HepG2 (cell line): ENCODE measurements at regions not wholly inside any gene's neighbourhood (a gene's known extent, or its start where the extent isn't known, plus 50 kb on each side); places are given as distances from the start of the nearest gene placed in this dataset.

Experiments used
- ATAC-seq: fragments of 200-7000 bp; cut with Tn5 transposase; 3 replicates; pipeline ENCODE4 v1.9.1; 2020; ENCODE audit warnings: mild to moderate bottlenecking, moderate library complexity
- BruUV-seq: library from RNA; stranded (reverse); fragments of 400-500 nt; replicated peaks from 2 replicates; lab custom pipeline; 2021; lab: Mats Ljungman, UMichigan
- CTCF ChIA-PET: fragments of 300-600 bp; formaldehyde crosslinking; extraction: SDS; loops from one replicate; lab custom pipeline; 2021; ENCODE audit warnings: low total read pairs, inconsistent platforms, low intra/inter-chr PET ratio; lab: Yijun Ruan, JAX
- POLR2A ChIA-PET: fragments of 350-600 bp; sonication (Branson Sonifier 250); formaldehyde crosslinking; loops from one replicate; lab custom pipeline; 2020; ENCODE audit warnings: antibody characterized with exemption, inconsistent platforms; lab: Yijun Ruan, JAX
- DNase-seq: peaks from one replicate; pipeline ENCODE4 v3.0.0-alpha.2; 2015; ENCODE audit warnings: low spot score
- FAIRE-seq: peaks from 3 replicates; lab custom pipeline; 2011; peaks lifted over from hg19 to GRCh38; lab: Jason Lieb, UNC
- H2AFZ ChIP-seq: one replicate; pipeline ENCODE4 v1.6.1; 2011; ENCODE audit warnings: low read length, inconsistent platforms
- H3K27ac ChIP-seq: fragments of 300-600 bp; 3 replicates; pipeline ENCODE4 v1.8.0; 2011; ENCODE audit warnings: mixed run types, mild to moderate bottlenecking, mixed read lengths, low read length, inconsistent platforms; ENCODE audit not compliant: insufficient read depth; ENCODE audit errors: extremely low read length
- H3K27me3 ChIP-seq, 2 experiments: fragments of 200-600 bp in 1 of 2; 2 replicates in 1 of 2; 3 replicates in 1 of 2; pipeline versions ENCODE4 v1.6.0 to v1.8.0; 2011; ENCODE audit warnings: low read length in 2 of 2, mild to moderate bottlenecking in 2 of 2, moderate library complexity in 2 of 2, inconsistent platforms in 1 of 2; ENCODE audit not compliant: insufficient read depth in 2 of 2, control insufficient read depth in 1 of 2
- H3K36me3 ChIP-seq, 2 experiments: fragments of 200-600 bp in 1 of 2; replicated peaks in 1 of 2; 2 replicates in 1 of 2; 3 replicates in 1 of 2; pipeline versions ENCODE4 v1.5.1 to v1.8.0; 2011; ENCODE audit warnings: low read length in 2 of 2, inconsistent platforms in 1 of 2; ENCODE audit not compliant: insufficient read depth in 2 of 2, control insufficient read depth in 1 of 2
- H3K4me1 ChIP-seq: 2 replicates; pipeline ENCODE4 v1.5.1; 2012; ENCODE audit warnings: low read length, inconsistent platforms; ENCODE audit not compliant: insufficient read depth
- H3K4me2 ChIP-seq: 2 replicates; pipeline ENCODE4 v1.6.0; 2011; ENCODE audit warnings: low read depth, low read length, inconsistent platforms
- H3K4me3 ChIP-seq, 3 experiments: fragments of 200-600 bp in 1 of 3; sonication (generic), shearing (Covaris generic) in 1 of 3; replicated peaks in 1 of 3; 2 replicates each; pipeline ENCODE4 v1.5.1; 2011 to 2016; ENCODE audit warnings: low read length in 3 of 3, inconsistent platforms in 2 of 3, low read depth in 2 of 3, mild to moderate bottlenecking in 2 of 3, control low read depth in 1 of 3, mixed read lengths in 1 of 3; ENCODE audit not compliant: insufficient read depth in 1 of 3
- H3K79me2 ChIP-seq: one replicate; pipeline ENCODE4 v1.6.1; 2011; ENCODE audit warnings: low read length, inconsistent platforms; ENCODE audit not compliant: insufficient read depth
- H3K9ac ChIP-seq: 2 replicates; pipeline ENCODE4 v1.6.0; 2011; ENCODE audit warnings: mild to moderate bottlenecking, low read depth, low read length, inconsistent platforms; ENCODE audit not compliant: insufficient read depth
- H3K9me3 ChIP-seq: 2 replicates; pipeline ENCODE4 v1.5.1; 2012; ENCODE audit warnings: mild to moderate bottlenecking, low read length
- H4K20me1 ChIP-seq: 2 replicates; pipeline ENCODE4 v1.6.0; 2011; ENCODE audit warnings: inconsistent platforms, mild to moderate bottlenecking, low read length, moderate library complexity; ENCODE audit not compliant: insufficient read depth
- CREB1 ChIP-seq, 2 experiments: fragments of 450-650 bp in 1 of 2; IDR thresholded peaks; 2 replicates each; pipeline ENCODE4 v1.6.1; 2016 to 2017; ENCODE audit warnings: control low read depth in 1 of 2, mild to moderate bottlenecking in 1 of 2, missing compliant biosample characterization in 1 of 2, missing genetic modification characterization in 1 of 2
- FOSL2 ChIP-seq: sonication (generic); formaldehyde crosslinking; IDR thresholded peaks from 2 replicates; pipeline ENCODE4 v1.4.0; 2020; ENCODE audit warnings: missing genetic modification reagents
- FOXA1 ChIP-seq, 2 experiments: fragments of 450-650 bp in 1 of 2; sonication (generic) in 1 of 2; formaldehyde crosslinking in 1 of 2; IDR thresholded peaks; 2 replicates each; pipeline versions ENCODE4 v1.4.0 to v1.6.1; 2016 to 2020; ENCODE audit warnings: missing genetic modification reagents in 1 of 2
- GABPA ChIP-seq, 2 experiments: IDR thresholded peaks; 2 replicates each; pipeline ENCODE4 v1.6.1; 2011 to 2016; ENCODE audit warnings: low read depth in 2 of 2, low read length in 1 of 2, missing biosample characterization in 1 of 2, missing genetic modification characterization in 1 of 2
- KDM5B ChIP-seq: sonication (generic); formaldehyde crosslinking; IDR thresholded peaks from 2 replicates; pipeline ENCODE4 v1.4.0; 2020; ENCODE audit warnings: missing genetic modification reagents, mild to moderate bottlenecking, borderline replicate concordance
- PRDM15 ChIP-seq: sonication (generic); formaldehyde crosslinking; IDR thresholded peaks from 2 replicates; pipeline ENCODE4 v1.4.0; 2020; ENCODE audit warnings: missing genetic modification reagents
- SKIL ChIP-seq: sonication (generic); formaldehyde crosslinking; IDR thresholded peaks from 2 replicates; pipeline ENCODE4 v1.8.0; 2022; ENCODE audit warnings: missing genetic modification reagents, mild to moderate bottlenecking, moderate library complexity, borderline replicate concordance
- SMYD3 ChIP-seq: sonication (generic); formaldehyde crosslinking; IDR thresholded peaks from 2 replicates; pipeline ENCODE4 v1.8.1; 2023; ENCODE audit warnings: mild to moderate bottlenecking, missing genetic modification reagents
- SNRNP70 ChIP-seq: fragments of 200-400 bp; formaldehyde crosslinking; IDR thresholded peaks from 2 replicates; pipeline ENCODE4 v1.6.1; 2017; ENCODE audit warnings: mild to moderate bottlenecking, low read depth, low read length, moderate library complexity
- XRCC5 ChIP-seq: fragments of 200-400 bp; formaldehyde crosslinking; optimal IDR thresholded peaks from 2 replicates; pipeline ENCODE3; 2017; ENCODE audit warnings: mild to moderate bottlenecking, low read length
- ZNF10 ChIP-seq: sonication (generic); formaldehyde crosslinking; IDR thresholded peaks from 2 replicates; pipeline ENCODE4 v1.4.0; 2020; ENCODE audit warnings: mild to moderate bottlenecking, low read depth, missing genetic modification reagents, borderline replicate concordance
- ZNF367 ChIP-seq: sonication (generic); formaldehyde crosslinking; IDR thresholded peaks from 2 replicates; pipeline ENCODE4 v1.4.0; 2020; ENCODE audit warnings: missing genetic modification reagents, borderline replicate concordance
- ZNF879 ChIP-seq: sonication (generic); formaldehyde crosslinking; IDR thresholded peaks from 2 replicates; pipeline ENCODE4 v1.8.1; 2023; ENCODE audit warnings: missing genetic modification reagents
- WGBS: methylation state at CpG from one replicate; pipeline ENCODE4 v1.1.6; 2017; ENCODE audit warnings: low lambda C conversion rate; 5-methylcytosine and 5-hydroxymethylcytosine counted together
- in situ Hi-C: cut with HindIII; loops from 2 replicates; pipeline ENCODE4 v1.10.0; 2017; ENCODE audit warnings: low pct_unique_long_range_greater_than_20kb; ENCODE audit not compliant: extremely low pct_ligation_motif_present
- intact Hi-C: fragments of 100-400 bp; cut with micrococcal nuclease; formaldehyde crosslinking; loops from one replicate; pipeline ENCODE4 v1.10.0; 2022; ENCODE audit not compliant: unreplicated experiment

DNA sequence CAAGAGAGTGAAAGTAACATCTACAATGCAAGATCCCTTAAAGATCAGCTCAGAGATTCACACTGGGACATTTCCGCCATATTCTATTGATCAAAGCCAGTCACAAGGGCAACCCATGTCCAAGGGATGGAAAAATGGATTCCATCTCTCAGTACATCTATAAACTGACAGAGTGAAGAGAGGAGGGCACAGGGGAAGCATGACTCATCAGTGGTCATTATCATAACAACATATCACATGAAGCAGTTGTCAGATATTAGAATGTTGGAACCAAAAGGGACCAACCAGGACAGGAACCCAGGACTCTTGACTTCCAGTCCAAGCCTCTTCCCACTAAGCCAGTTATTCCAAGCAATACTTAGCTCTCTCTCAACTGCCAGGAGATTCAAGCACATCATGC, 54.9 kb upstream of the IGFBP2 start:
- no peak for TF ChIP-seq SMYD3
- 0 out of 2 replicates have a peak, but pooled peaks have one; percentile 2 for TF ChIP-seq CREB1 (IDR thresholded peaks at IDR 0.05)
- no peak for TF ChIP-seq CREB1 (CRISPR knock-in tag; IDR thresholded peaks at IDR 0.05)
- TF ChIP-seq FOSL2 (CRISPR knock-in tag) = peak; percentile 39
- no peak overlapping the region for H3K4me3 ChIP-seq
- intact Hi-C loops (no loop called here), in situ Hi-C loops (no loop called here)
- H3K36me3 ChIP-seq = no peaks in the 10 kb centered on the region
- ChIA-PET CTCF (no interaction called here), POLR2A (no interaction called here)
- no peaks in the 10 kb centered on the region for H3K9me3 ChIP-seq
- no peaks in the 10 kb centered on the region for H3K79me2 ChIP-seq
- WGBS = 86% methylated on average over 1 of the region's 1 CpG
- H3K27me3 ChIP-seq = peaks cover 2 to 17% of the 10 kb centered on the region in 2 experiments; a peak in 3 of 5 replicates
- H3K9ac ChIP-seq = no peak overlapping the region
- no peak for ATAC-seq
- H3K4me1 ChIP-seq = peaks cover 32% of the 10 kb centered on the region
- DNase-seq = no peak
- H2AFZ ChIP-seq = no peak overlapping the region
- H3K4me2 ChIP-seq = no peak overlapping the region
- no peaks in the 10 kb centered on the region for H4K20me1 ChIP-seq
- FAIRE-seq = no peak
- BruUV-seq = no TSS peak
- no peak overlapping the region for H3K27ac ChIP-seq

DNA sequence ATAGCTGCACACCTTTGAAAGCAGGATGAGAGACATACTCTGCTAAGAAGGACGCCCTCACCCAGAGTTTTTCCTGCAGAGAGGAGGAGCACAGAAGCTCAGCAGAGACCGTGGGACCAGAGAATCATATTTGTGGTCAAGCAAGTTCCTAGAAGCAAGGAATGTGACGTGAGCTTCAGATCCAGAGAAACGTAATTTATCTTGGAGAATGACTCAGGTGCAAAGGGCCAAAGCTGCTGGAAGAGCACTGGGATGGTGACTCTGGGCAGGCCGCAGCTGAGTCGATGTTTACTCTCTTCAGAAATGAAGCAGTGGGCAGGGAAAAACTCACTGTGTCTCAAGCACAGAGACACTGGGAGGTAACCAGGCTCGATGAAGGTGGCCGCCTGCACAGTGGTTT, 50.1 kb upstream of the IGFBP2 start:
- Histone ChIP-seq H4K20me1 (no peaks in the 10 kb centered on the region), H3K9ac (no peak overlapping the region), H3K27ac (no peak overlapping the region), H3K4me3 (no peak overlapping the region), H3K79me2 (no peaks in the 10 kb centered on the region), H3K36me3 (no peaks in the 10 kb centered on the region), H3K4me1 (peaks cover 24% of the 10 kb centered on the region), H2AFZ (no peak overlapping the region), H3K4me2 (peak overlapping the region; percentile 36), H3K27me3 (peaks cover 4 to 47% of the 10 kb centered on the region in 2 experiments; a peak in 4 of 5 replicates), H3K9me3 (0 out of 2 replicates have a peak, but pooled peaks cover 4% of the 10 kb centered on the region)
- ChIA-PET POLR2A (interaction anchor here (0.6 to 2.4 kb wide), 4 partner anchors 11 to 85 kb away, joined by 3 to 9 read pairs (median 6); partner anchors contain the start of gene RPL37A), CTCF (no interaction called here)
- BruUV-seq = no TSS peak
- ATAC-seq = peak; percentile 54
- DNase-seq = no peak
- intact Hi-C loops = loop anchor here (5.0 kb wide), 1 partner anchor 34 kb away; no protein-coding TSS in a partner anchor
- FAIRE-seq = no peak
- in situ Hi-C loops = no loop called here
- 6% methylated on average over 8 of the region's 8 CpGs for WGBS
- TF ChIP-seq XRCC5 = no peak
- no peak for TF ChIP-seq KDM5B (CRISPR knock-in tag)
- no peak for TF ChIP-seq GABPA (IDR thresholded peaks at IDR 0.05; ENCODE audit: low read depth, low read length)
- TF ChIP-seq GABPA (CRISPR knock-in tag; IDR thresholded peaks at IDR 0.05; ENCODE audit: low read depth) = no peak
- TF ChIP-seq ZNF10 (CRISPR knock-in tag) = no peak
- no peak for TF ChIP-seq SNRNP70
- TF ChIP-seq PRDM15 (CRISPR knock-in tag) = no peak
- no peak for TF ChIP-seq ZNF367
- no peak for TF ChIP-seq SKIL (CRISPR knock-in tag)
- no peak for TF ChIP-seq ZNF879 (CRISPR knock-in tag)
- TF ChIP-seq FOXA1 (IDR thresholded peaks at IDR 0.05) = no peak
- TF ChIP-seq FOXA1 (CRISPR knock-in tag; IDR thresholded peaks at IDR 0.05) = peak; percentile 55
